ENCODE measurements at regions not wholly inside any gene's neighbourhood (a gene's known extent, or its start where the extent isn't known, plus 50 kb on each side); places are given as distances from the start of the nearest gene placed in this dataset.
"Not testable (repeated sequence)": the region's sequence is repeated elsewhere in the genome, so short reads cannot be mapped to it uniquely, and the experiment has no call there.

- peak in 1 of 2 donors; percentile 59 for DNase-seq (ENCODE audit: low spot score in 2 of 2)
- H3K9me3 ChIP-seq, result no peaks in the 10 kb centered on the region
- H3K27ac ChIP-seq, result peak overlapping the region in 1 of 2 donors; percentile 65
- H3K36me3 ChIP-seq, result no peaks in the 10 kb centered on the region
- H3K27me3 ChIP-seq, result no peaks in the 10 kb centered on the region
- TF ChIP-seq CTCF (IDR thresholded peaks at IDR 0.05) (no peak), POLR2AphosphoS5 (IDR thresholded peaks at IDR 0.05) (no peak), POLR2A (IDR thresholded peaks at IDR 0.05) (no peak)
- H3K4me1 ChIP-seq, result no peaks in the 10 kb centered on the region
- no peak overlapping the region for H3K4me3 ChIP-seq
- intact Hi-C loops (cut with DNase I; ENCODE audit: low total_unique reads), result no loop called here
Measured at GRCh38 chr15:69561071-69561784, 108.6 kb downstream of the RPLP1 start.

GRCh38 chr15:69562116-69562515 is 109.5 kb downstream of the RPLP1 start:
- Histone ChIP-seq H3K27me3 (no peaks in the 10 kb centered on the region), H3K4me1 (no peaks in the 10 kb centered on the region), H3K36me3 (no peaks in the 10 kb centered on the region), H3K4me3 (no peak overlapping the region), H3K9me3 (no peaks in the 10 kb centered on the region), H3K27ac (peak overlapping the region in 1 of 2 donors; percentile 65)
- no peak for TF ChIP-seq CTCF (IDR thresholded peaks at IDR 0.05)
- TF ChIP-seq POLR2A (IDR thresholded peaks at IDR 0.05), result no peak
- no peak for TF ChIP-seq POLR2AphosphoS5 (IDR thresholded peaks at IDR 0.05)
- intact Hi-C loops (cut with DNase I; ENCODE audit: low total_unique reads), result no loop called here
- no peak for DNase-seq (ENCODE audit: low spot score in 2 of 2)

- intact Hi-C loops (cut with DNase I; ENCODE audit: low total_unique reads), result no loop called here
- Histone ChIP-seq H3K27me3 (no peaks in the 10 kb centered on the region), H3K4me3 (no peak overlapping the region), H3K36me3 (no peaks in the 10 kb centered on the region), H3K4me1 (no peaks in the 10 kb centered on the region), H3K9me3 (no peaks in the 10 kb centered on the region), H3K27ac (peak overlapping the region in 1 of 2 donors; percentile 58)
- TF ChIP-seq POLR2A (IDR thresholded peaks at IDR 0.05), result no peak
- TF ChIP-seq POLR2AphosphoS5 (IDR thresholded peaks at IDR 0.05), result no peak
- no peak for TF ChIP-seq CTCF (IDR thresholded peaks at IDR 0.05)
- no peak for DNase-seq (ENCODE audit: low spot score in 2 of 2)
Measured at GRCh38 chr15:69562564-69562963, 109.9 kb downstream of the RPLP1 start.

GRCh38 chr15:69565066-69565655 is 112.5 kb downstream of the RPLP1 start:
- no peaks in the 10 kb centered on the region for H3K27me3 ChIP-seq
- no peak overlapping the region for H3K27ac ChIP-seq
- no peak overlapping the region for H3K4me3 ChIP-seq
- DNase-seq (ENCODE audit: low spot score in 2 of 2), result no peak
- H3K36me3 ChIP-seq, result no peaks in the 10 kb centered on the region
- intact Hi-C loops (cut with DNase I; ENCODE audit: low total_unique reads), result no loop called here
- no peaks in the 10 kb centered on the region for H3K4me1 ChIP-seq
- TF ChIP-seq POLR2A (IDR thresholded peaks at IDR 0.05) (no peak), CTCF (IDR thresholded peaks at IDR 0.05) (no peak), POLR2AphosphoS5 (IDR thresholded peaks at IDR 0.05) (no peak)
- no peaks in the 10 kb centered on the region for H3K9me3 ChIP-seq

GRCh38 chr15:69567238-69567760 is 114.7 kb downstream of the RPLP1 start:
- DNase-seq (ENCODE audit: low spot score in 2 of 2); H3K4me1 ChIP-seq; H3K36me3 ChIP-seq; intact Hi-C loops (cut with DNase I; ENCODE audit: low total_unique reads); H3K27ac ChIP-seq; H3K4me3 ChIP-seq; H3K9me3 ChIP-seq; H3K27me3 ChIP-seq: not testable (repeated sequence)
